ENCODE measurements at regions not wholly inside any gene's neighbourhood (a gene's known extent, or its start where the extent isn't known, plus 50 kb on each side); places are given as distances from the start of the nearest gene placed in this dataset.

- Mint-ChIP-seq H3K9me3 (ENCODE audit: unreplicated experiment) (no peaks in the 10 kb centered on the region), H3K27ac (ENCODE audit: unreplicated experiment) (no peak overlapping the region), H3K4me3 (ENCODE audit: unreplicated experiment) (no peak overlapping the region), H3K36me3 (ENCODE audit: low read depth, unreplicated experiment) (no peaks in the 10 kb centered on the region), H3K27me3 (ENCODE audit: unreplicated experiment) (peaks cover 4% of the 10 kb centered on the region), H3K4me1 (ENCODE audit: unreplicated experiment) (no peaks in the 10 kb centered on the region)
- TF ChIP-seq CTCF (IDR thresholded peaks at IDR 0.05; ENCODE audit: unreplicated experiment), result no peak
- no peak for DNase-seq (ENCODE audit: low spot score)
Observed at GRCh38 chr10:117667831-117668230, 125.3 kb downstream of the EMX2 start.

- H3K9me3 Mint-ChIP-seq (ENCODE audit: unreplicated experiment), result no peaks in the 10 kb centered on the region
- no peaks in the 10 kb centered on the region for H3K36me3 Mint-ChIP-seq (ENCODE audit: low read depth, unreplicated experiment)
- no peak for TF ChIP-seq CTCF (IDR thresholded peaks at IDR 0.05; ENCODE audit: unreplicated experiment)
- no peak overlapping the region for H3K4me3 Mint-ChIP-seq (ENCODE audit: unreplicated experiment)
- no peak for DNase-seq (ENCODE audit: low spot score)
- H3K4me1 Mint-ChIP-seq (ENCODE audit: unreplicated experiment), result no peaks in the 10 kb centered on the region
- H3K27me3 Mint-ChIP-seq (ENCODE audit: unreplicated experiment), result peaks cover 4% of the 10 kb centered on the region
- H3K27ac Mint-ChIP-seq (ENCODE audit: unreplicated experiment), result no peak overlapping the region
Observed at GRCh38 chr10:117668327-117669008, 125.9 kb downstream of the EMX2 start.

GRCh38 chr10:117669122-117669521 lies 126.6 kb downstream of the EMX2 start:
- DNase-seq (ENCODE audit: low spot score), result no peak
- no peaks in the 10 kb centered on the region for H3K9me3 Mint-ChIP-seq (ENCODE audit: unreplicated experiment)
- no peaks in the 10 kb centered on the region for H3K4me1 Mint-ChIP-seq (ENCODE audit: unreplicated experiment)
- no peak for TF ChIP-seq CTCF (IDR thresholded peaks at IDR 0.05; ENCODE audit: unreplicated experiment)
- peaks cover 4% of the 10 kb centered on the region for H3K27me3 Mint-ChIP-seq (ENCODE audit: unreplicated experiment)
- no peak overlapping the region for H3K4me3 Mint-ChIP-seq (ENCODE audit: unreplicated experiment)
- no peaks in the 10 kb centered on the region for H3K36me3 Mint-ChIP-seq (ENCODE audit: low read depth, unreplicated experiment)
- H3K27ac Mint-ChIP-seq (ENCODE audit: unreplicated experiment), result no peak overlapping the region

- no peaks in the 10 kb centered on the region for H3K4me1 Mint-ChIP-seq (ENCODE audit: unreplicated experiment)
- TF ChIP-seq CTCF (IDR thresholded peaks at IDR 0.05; ENCODE audit: unreplicated experiment), result no peak
- H3K36me3 Mint-ChIP-seq (ENCODE audit: low read depth, unreplicated experiment), result no peaks in the 10 kb centered on the region
- H3K4me3 Mint-ChIP-seq (ENCODE audit: unreplicated experiment), result no peak overlapping the region
- no peak for DNase-seq (ENCODE audit: low spot score)
- H3K9me3 Mint-ChIP-seq (ENCODE audit: unreplicated experiment), result no peaks in the 10 kb centered on the region
- H3K27me3 Mint-ChIP-seq (ENCODE audit: unreplicated experiment), result peaks cover 4% of the 10 kb centered on the region
- no peak overlapping the region for H3K27ac Mint-ChIP-seq (ENCODE audit: unreplicated experiment)
Observed at GRCh38 chr10:117670116-117670904, 127.8 kb downstream of the EMX2 start.

Data from endothelial cell (in vitro differentiated cells).